RWPE2 (cell line): ENCODE measurements at regions not wholly inside any gene's neighbourhood (a gene's known extent, or its start where the extent isn't known, plus 50 kb on each side); places are given as distances from the start of the nearest gene placed in this dataset.

Experiments used
- ATAC-seq: fragments of 200-7000 bp; cut with Tn5 transposase; 3 replicates; pipeline ENCODE4 v1.9.1; 2021; ENCODE audit warnings: low read depth
- DNase-seq: peaks from one replicate; pipeline ENCODE4 v3.0.0-alpha.2; 2020; ENCODE audit warnings: low spot score
- H3K27ac ChIP-seq: fragments of 450-650 bp; 2 replicates; pipeline ENCODE4 v1.5.1; 2017; ENCODE audit warnings: mild to moderate bottlenecking; ENCODE audit not compliant: poor library complexity, severe bottlenecking
- H3K27me3 ChIP-seq: fragments of 250-450 bp; sonication (Bioruptor Pico); 2 replicates; pipeline ENCODE4 v1.5.1; 2021; ENCODE audit warnings: mild to moderate bottlenecking, moderate library complexity; ENCODE audit not compliant: insufficient read depth, poor library complexity, severe bottlenecking
- H3K36me3 ChIP-seq: fragments of 250-450 bp; sonication (Bioruptor Pico); 2 replicates; pipeline ENCODE4 v1.5.1; 2020; ENCODE audit warnings: low read depth, mild to moderate bottlenecking, moderate library complexity
- H3K4me1 ChIP-seq: fragments of 250-450 bp; sonication (Bioruptor Pico); 2 replicates; pipeline ENCODE4 v1.5.1; 2021; ENCODE audit warnings: mild to moderate bottlenecking, moderate library complexity; ENCODE audit not compliant: insufficient read depth, poor library complexity, severe bottlenecking
- H3K4me3 ChIP-seq: fragments of 250-450 bp; sonication (Bioruptor Pico); 2 replicates; pipeline ENCODE4 v1.5.1; 2021; ENCODE audit warnings: mild to moderate bottlenecking, moderate library complexity; ENCODE audit not compliant: severe bottlenecking
- H3K9me3 ChIP-seq: fragments of 250-450 bp; sonication (Bioruptor Pico); 2 replicates; pipeline ENCODE4 v1.5.1; 2021; ENCODE audit warnings: mild to moderate bottlenecking, moderate library complexity; ENCODE audit not compliant: severe bottlenecking
- CTCF ChIP-seq: fragments of 450-650 bp; IDR thresholded peaks from one replicate; pipeline ENCODE4 v1.5.1; 2017; ENCODE audit warnings: mild to moderate bottlenecking, moderate library complexity; ENCODE audit not compliant: poor library complexity, severe bottlenecking

GRCh38 chr2:122061831-122062230, 306.4 kb downstream of the TSN start:
- DNase-seq (no peak), ATAC-seq (no peak)
- H3K9me3 ChIP-seq: no peaks in the 10 kb centered on the region
- H3K27me3 ChIP-seq: peaks cover 3% of the 10 kb centered on the region
- no peaks in the 10 kb centered on the region for H3K36me3 ChIP-seq
- H3K4me1 ChIP-seq: no peaks in the 10 kb centered on the region
- H3K4me3 ChIP-seq: no peak overlapping the region
- H3K27ac ChIP-seq: no peak overlapping the region
- no peak for TF ChIP-seq CTCF

DNA sequence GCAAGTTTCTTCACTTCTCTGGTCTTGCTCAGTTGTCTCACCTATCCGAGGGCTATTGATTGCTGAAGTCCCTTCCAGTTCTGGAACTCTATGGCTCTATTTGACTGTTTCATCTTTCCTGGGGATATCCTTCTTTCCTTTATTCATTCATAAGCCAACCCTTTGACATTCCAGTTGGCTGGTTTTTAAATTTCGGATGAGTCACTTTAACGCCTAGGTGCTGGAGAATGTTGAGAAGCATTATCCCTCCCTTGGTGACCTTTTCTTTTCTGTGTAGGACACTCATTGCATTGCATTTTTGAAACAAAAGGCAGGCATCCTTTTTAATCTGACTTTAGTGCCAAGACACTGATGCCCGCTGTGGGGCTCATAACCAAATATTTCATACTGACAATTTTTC, 307.1 kb downstream of the TSN start:
- no peaks in the 10 kb centered on the region for H3K9me3 ChIP-seq
- no peaks in the 10 kb centered on the region for H3K36me3 ChIP-seq
- H3K4me1 ChIP-seq: no peaks in the 10 kb centered on the region
- no peak for DNase-seq
- no peak overlapping the region for H3K27ac ChIP-seq
- H3K27me3 ChIP-seq: peaks cover 3% of the 10 kb centered on the region
- ATAC-seq: no peak
- H3K4me3 ChIP-seq: no peak overlapping the region
- no peak for TF ChIP-seq CTCF

DNA sequence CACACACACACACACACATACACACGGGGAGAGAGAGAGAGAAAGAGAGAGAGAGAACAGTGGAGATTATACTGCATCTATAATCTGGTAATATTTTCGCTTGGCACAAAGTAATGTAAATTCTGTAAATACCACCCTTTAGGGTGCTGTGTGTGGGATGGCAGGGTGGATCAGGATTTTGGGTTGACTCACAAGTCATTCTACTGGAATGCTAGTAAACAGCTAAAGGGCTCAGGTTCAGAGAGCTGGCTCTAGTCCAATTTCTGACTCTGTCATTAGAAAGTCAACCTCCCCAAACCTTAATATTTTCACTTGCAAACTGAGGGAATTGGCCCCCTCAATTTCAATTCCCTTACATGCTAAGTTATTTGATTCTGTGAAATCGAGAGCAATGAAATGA, 308.3 kb downstream of the TSN start:
- Histone ChIP-seq H3K4me3 (no peak overlapping the region), H3K36me3 (no peaks in the 10 kb centered on the region), H3K4me1 (no peaks in the 10 kb centered on the region), H3K27ac (no peak overlapping the region), H3K9me3 (no peaks in the 10 kb centered on the region), H3K27me3 (peaks cover 3% of the 10 kb centered on the region)
- TF ChIP-seq CTCF: no peak
- no peak for DNase-seq
- ATAC-seq: peak; percentile 65

GRCh38 chr2:122070241-122070731, 314.8 kb downstream of the TSN start:
- DNase-seq (no peak), ATAC-seq (no peak)
- Histone ChIP-seq H3K27ac (no peak overlapping the region), H3K9me3 (no peaks in the 10 kb centered on the region), H3K4me1 (no peaks in the 10 kb centered on the region), H3K4me3 (no peak overlapping the region), H3K27me3 (no peaks in the 10 kb centered on the region), H3K36me3 (no peaks in the 10 kb centered on the region)
- no peak for TF ChIP-seq CTCF

DNA sequence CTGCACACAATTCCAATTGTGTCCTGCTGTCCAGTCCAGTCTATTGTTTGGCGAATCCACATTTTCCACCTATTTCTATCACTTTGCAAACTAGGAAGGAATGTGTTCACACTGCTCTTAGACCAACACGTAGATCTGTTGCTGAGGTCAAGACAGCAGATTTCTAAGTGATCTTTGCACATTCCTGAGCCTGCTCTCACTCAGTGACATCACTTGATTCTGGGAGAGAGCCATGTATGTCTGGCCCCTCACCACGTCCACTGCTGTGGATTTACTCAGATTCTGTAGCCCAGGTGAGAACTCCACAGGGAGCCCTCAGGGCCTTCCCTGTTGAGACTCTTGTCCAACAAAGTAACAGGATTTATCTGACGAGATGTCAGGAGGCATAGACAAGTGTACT, 317.2 kb downstream of the TSN start:
- H3K36me3 ChIP-seq: no peaks in the 10 kb centered on the region
- TF ChIP-seq CTCF: no peak

More for the DNA sequence above, 317.2 kb downstream of the TSN start:
- Histone ChIP-seq H3K4me3 (no peak overlapping the region), H3K27ac (no peak overlapping the region), H3K27me3 (no peaks in the 10 kb centered on the region), H3K4me1 (no peaks in the 10 kb centered on the region), H3K9me3 (no peaks in the 10 kb centered on the region)
- DNase-seq (no peak), ATAC-seq (peak; percentile 33; the same call in 1 of the 3 replicates)
